ENCODE measurements at regions not wholly inside any gene's neighbourhood (a gene's known extent, or its start where the extent isn't known, plus 50 kb on each side); places are given as distances from the start of the nearest gene placed in this dataset.

GRCh38 chr4:129738175-129738574 is 642.2 kb downstream of the C4orf33 start:
- no peak for TF ChIP-seq CTCF (IDR thresholded peaks at IDR 0.05; ENCODE audit: low read depth, low read length)
- TF ChIP-seq EZH2phosphoT487 (IDR thresholded peaks at IDR 0.05; ENCODE audit: low read depth) = no peak

All from OCI-LY3 (cell line).